ENCODE measurements at regions not wholly inside any gene's neighbourhood (a gene's known extent, or its start where the extent isn't known, plus 50 kb on each side); places are given as distances from the start of the nearest gene placed in this dataset.

- TF ChIP-seq CTCF (IDR thresholded peaks at IDR 0.05) (no peak), EZH2 (IDR thresholded peaks at IDR 0.05; ENCODE audit: borderline replicate concordance, insufficient read depth, low read depth, low read length, poor library complexity, severe bottlenecking) (no peak)
Observed at GRCh38 chr12:11499806-11500187, 104.4 kb upstream of the PRB2 start.
